Uterus (tissue), 3 donors: ENCODE measurements at regions not wholly inside any gene's neighbourhood (a gene's known extent, or its start where the extent isn't known, plus 50 kb on each side); places are given as distances from the start of the nearest gene placed in this dataset.
"Not testable (repeated sequence)": the region's sequence is repeated elsewhere in the genome, so short reads cannot be mapped to it uniquely, and the experiment has no call there.

ENCODE experiments used
- DNase-seq, 2 donors: peaks; one replicate each; pipeline ENCODE4 v3.0.0-alpha.2; 2019 to 2020
- H3K27ac ChIP-seq, 2 donors: fragments of 200-600 bp; sonication (generic); 1 replicate in 1 of 2; 2 replicates in 1 of 2; pipeline ENCODE4 v1.5.1; 2016 to 2018
- H3K27me3 ChIP-seq, 2 donors: fragments of 200-600 bp; sonication (generic); one replicate each; pipeline ENCODE4 v1.5.1; 2018 to 2019; ENCODE audit warnings: control low read depth in 1 of 2
- H3K36me3 ChIP-seq, 2 donors: fragments of 200-600 bp; sonication (generic); one replicate each; pipeline ENCODE4 v1.5.1; 2019; ENCODE audit warnings: control low read depth in 1 of 2
- H3K4me1 ChIP-seq, 2 donors: fragments of 200-600 bp; sonication (generic); one replicate each; pipeline ENCODE4 v1.5.1; 2018 to 2019; ENCODE audit warnings: control low read depth in 1 of 2
- H3K4me3 ChIP-seq, 2 donors: fragments of 200-600 bp; sonication (generic); 1 replicate in 1 of 2; 2 replicates in 1 of 2; pipeline ENCODE4 v1.5.1; 2018 to 2019; ENCODE audit warnings: mild to moderate bottlenecking in 1 of 2
- H3K9me3 ChIP-seq, 2 donors: fragments of 200-600 bp; sonication (generic); one replicate each; pipeline ENCODE4 v1.5.1; 2019; ENCODE audit warnings: control low read depth in 1 of 2
- POLR2A ChIP-seq, 2 donors: fragments of 450-650 bp; IDR thresholded peaks; one replicate each; pipeline ENCODE4 v1.6.1; 2016; ENCODE audit warnings: antibody characterized with exemption in 2 of 2, mild to moderate bottlenecking in 1 of 2, moderate library complexity in 1 of 2
- intact Hi-C: fragments of 100-400 bp; cut with DNase I; formaldehyde crosslinking; loops from one replicate; pipeline ENCODE4 v1.15.1; 2023; ENCODE audit warnings: low total_unique reads
- TF ChIP-seq, protein P1 (sequence below), 4 experiments: fragments of 200-600 bp in 2 of 4; fragments of 450-650 bp in 2 of 4; sonication (generic) in 2 of 4; IDR thresholded peaks; one replicate each; pipeline ENCODE4 v1.5.1; 2016 to 2019; ENCODE audit warnings: antibody characterized with exemption in 4 of 4, mild to moderate bottlenecking in 2 of 4, moderate library complexity in 1 of 4
- donor health status: DM: yes; HTN: yes; CAD: no.

- intact Hi-C loops: no loop called here
- TF ChIP-seq, protein P1, sequence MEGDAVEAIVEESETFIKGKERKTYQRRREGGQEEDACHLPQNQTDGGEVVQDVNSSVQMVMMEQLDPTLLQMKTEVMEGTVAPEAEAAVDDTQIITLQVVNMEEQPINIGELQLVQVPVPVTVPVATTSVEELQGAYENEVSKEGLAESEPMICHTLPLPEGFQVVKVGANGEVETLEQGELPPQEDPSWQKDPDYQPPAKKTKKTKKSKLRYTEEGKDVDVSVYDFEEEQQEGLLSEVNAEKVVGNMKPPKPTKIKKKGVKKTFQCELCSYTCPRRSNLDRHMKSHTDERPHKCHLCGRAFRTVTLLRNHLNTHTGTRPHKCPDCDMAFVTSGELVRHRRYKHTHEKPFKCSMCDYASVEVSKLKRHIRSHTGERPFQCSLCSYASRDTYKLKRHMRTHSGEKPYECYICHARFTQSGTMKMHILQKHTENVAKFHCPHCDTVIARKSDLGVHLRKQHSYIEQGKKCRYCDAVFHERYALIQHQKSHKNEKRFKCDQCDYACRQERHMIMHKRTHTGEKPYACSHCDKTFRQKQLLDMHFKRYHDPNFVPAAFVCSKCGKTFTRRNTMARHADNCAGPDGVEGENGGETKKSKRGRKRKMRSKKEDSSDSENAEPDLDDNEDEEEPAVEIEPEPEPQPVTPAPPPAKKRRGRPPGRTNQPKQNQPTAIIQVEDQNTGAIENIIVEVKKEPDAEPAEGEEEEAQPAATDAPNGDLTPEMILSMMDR (IDR thresholded peaks at IDR 0.05): no peak
- no peak for TF ChIP-seq POLR2A (IDR thresholded peaks at IDR 0.05)
Observed at GRCh38 chr5:163917747-163918146, 412.3 kb downstream of the MAT2B start.

GRCh38 chr5:163934990-163935389 lies 429.6 kb downstream of the MAT2B start:
- H3K4me1 ChIP-seq, H3K27me3 ChIP-seq, H3K9me3 ChIP-seq, H3K36me3 ChIP-seq, DNase-seq, H3K4me3 ChIP-seq, intact Hi-C loops, H3K27ac ChIP-seq: not testable (repeated sequence)

More at GRCh38 chr5:163917747-163918146, 412.3 kb downstream of the MAT2B start:
- Histone ChIP-seq H3K9me3 (no peaks in the 10 kb centered on the region), H3K4me3 (no peak overlapping the region), H3K27ac (no peak overlapping the region), H3K36me3 (no peaks in the 10 kb centered on the region), H3K4me1 (no peaks in the 10 kb centered on the region), H3K27me3 (no peaks in the 10 kb centered on the region)
- no peak for DNase-seq

GRCh38 chr5:163938595-163938994 lies 433.2 kb downstream of the MAT2B start:
- no peaks in the 10 kb centered on the region for H3K4me1 ChIP-seq
- intact Hi-C loops: no loop called here
- no peak overlapping the region for H3K4me3 ChIP-seq
- TF ChIP-seq POLR2A (IDR thresholded peaks at IDR 0.05): no peak
- TF ChIP-seq, protein P1 (IDR thresholded peaks at IDR 0.05): no peak
- no peaks in the 10 kb centered on the region for H3K27me3 ChIP-seq
- DNase-seq: no peak
- no peaks in the 10 kb centered on the region for H3K9me3 ChIP-seq
- no peaks in the 10 kb centered on the region for H3K36me3 ChIP-seq
- H3K27ac ChIP-seq: no peak overlapping the region

DNA sequence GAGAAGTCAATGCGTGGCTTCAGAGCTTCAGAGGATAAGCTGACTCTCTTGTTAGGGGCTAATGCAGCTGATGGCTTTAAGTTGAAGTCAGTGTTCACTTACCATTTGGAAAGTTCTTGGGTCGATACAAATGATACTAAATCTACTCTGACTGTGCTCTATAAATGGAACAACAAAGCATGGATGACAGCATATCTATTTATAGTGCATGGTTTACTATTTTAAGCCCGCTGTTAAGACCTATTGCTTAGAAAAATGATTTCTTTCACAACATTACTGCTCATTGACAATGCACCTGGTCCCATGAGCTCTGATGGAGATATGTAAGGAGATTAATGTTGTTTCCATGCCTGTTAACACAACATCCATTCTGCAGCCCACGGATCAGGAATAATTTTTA lies 435.7 kb downstream of the MAT2B start:
- no peak overlapping the region for H3K4me3 ChIP-seq
- no peaks in the 10 kb centered on the region for H3K4me1 ChIP-seq
- TF ChIP-seq, protein P1 (IDR thresholded peaks at IDR 0.05): no peak
- TF ChIP-seq POLR2A (IDR thresholded peaks at IDR 0.05): no peak
- no peak overlapping the region for H3K27ac ChIP-seq
- no peaks in the 10 kb centered on the region for H3K36me3 ChIP-seq
- intact Hi-C loops: no loop called here
- H3K9me3 ChIP-seq: no peaks in the 10 kb centered on the region
- DNase-seq: no peak
- no peaks in the 10 kb centered on the region for H3K27me3 ChIP-seq

GRCh38 chr5:163943546-163943945 lies 438.1 kb downstream of the MAT2B start:
- DNase-seq: no peak
- no peak overlapping the region for H3K27ac ChIP-seq
- H3K27me3 ChIP-seq: no peaks in the 10 kb centered on the region
- H3K4me3 ChIP-seq: no peak overlapping the region
- intact Hi-C loops: no loop called here
- no peaks in the 10 kb centered on the region for H3K9me3 ChIP-seq
- no peaks in the 10 kb centered on the region for H3K36me3 ChIP-seq
- TF ChIP-seq POLR2A (IDR thresholded peaks at IDR 0.05): no peak
- TF ChIP-seq, protein P1 (IDR thresholded peaks at IDR 0.05): no peak
- no peaks in the 10 kb centered on the region for H3K4me1 ChIP-seq

GRCh38 chr5:163944738-163945137 lies 439.3 kb downstream of the MAT2B start:
- no peaks in the 10 kb centered on the region for H3K27me3 ChIP-seq
- no peak for TF ChIP-seq POLR2A (IDR thresholded peaks at IDR 0.05)
- TF ChIP-seq, protein P1 (IDR thresholded peaks at IDR 0.05): no peak
- no peak overlapping the region for H3K4me3 ChIP-seq
- H3K36me3 ChIP-seq: no peaks in the 10 kb centered on the region
- no peaks in the 10 kb centered on the region for H3K4me1 ChIP-seq
- no peaks in the 10 kb centered on the region for H3K9me3 ChIP-seq
- DNase-seq: no peak
- no peak overlapping the region for H3K27ac ChIP-seq
- intact Hi-C loops: no loop called here
